ENCODE measurements at regions not wholly inside any gene's neighbourhood (a gene's known extent, or its start where the extent isn't known, plus 50 kb on each side); places are given as distances from the start of the nearest gene placed in this dataset.

DNA sequence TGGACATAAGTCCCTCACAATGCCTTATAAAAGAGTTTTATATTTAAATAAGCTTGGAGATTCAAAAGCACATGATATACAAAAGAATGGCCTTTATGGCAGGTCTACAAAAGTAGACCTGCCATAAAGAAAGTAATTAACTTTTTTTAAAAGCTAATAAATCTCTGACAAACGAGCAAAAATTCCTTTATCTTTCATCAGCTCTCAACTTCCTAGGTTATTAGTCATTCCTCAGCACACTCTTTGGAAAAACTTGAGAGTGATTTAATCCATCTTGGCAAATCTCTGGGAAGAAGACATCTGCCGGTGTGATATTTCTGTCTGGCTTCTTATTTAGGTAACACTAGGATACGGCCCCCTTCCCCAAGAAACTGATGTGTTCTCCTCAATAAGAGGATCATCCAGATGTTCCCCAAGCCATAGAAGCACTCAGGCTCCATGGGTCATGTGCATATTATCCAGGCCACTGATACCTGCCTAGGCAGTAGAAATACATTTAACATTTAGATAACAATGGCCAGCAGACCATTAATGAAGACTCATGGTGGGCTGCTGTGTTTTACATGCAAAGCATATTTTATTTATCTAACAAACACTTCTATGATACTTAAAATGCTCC lies 372.7 kb downstream of the LIG4 start:
- no peak for TF ChIP-seq YY1 (IDR thresholded peaks at IDR 0.05; ENCODE audit: low read depth)
- peak; percentile 44; the same call in 1 of the 2 replicates for TF ChIP-seq POLR2AphosphoS5 (IDR thresholded peaks at IDR 0.05; ENCODE audit: low read depth, low read length)
- no peak for TF ChIP-seq RAD21 (IDR thresholded peaks at IDR 0.05; ENCODE audit: low read length)
- TF ChIP-seq TEAD4 (IDR thresholded peaks at IDR 0.05; ENCODE audit: borderline replicate concordance, insufficient read depth): peak; percentile 78; the same call in 1 of the 2 replicates
- TF ChIP-seq, protein P1, sequence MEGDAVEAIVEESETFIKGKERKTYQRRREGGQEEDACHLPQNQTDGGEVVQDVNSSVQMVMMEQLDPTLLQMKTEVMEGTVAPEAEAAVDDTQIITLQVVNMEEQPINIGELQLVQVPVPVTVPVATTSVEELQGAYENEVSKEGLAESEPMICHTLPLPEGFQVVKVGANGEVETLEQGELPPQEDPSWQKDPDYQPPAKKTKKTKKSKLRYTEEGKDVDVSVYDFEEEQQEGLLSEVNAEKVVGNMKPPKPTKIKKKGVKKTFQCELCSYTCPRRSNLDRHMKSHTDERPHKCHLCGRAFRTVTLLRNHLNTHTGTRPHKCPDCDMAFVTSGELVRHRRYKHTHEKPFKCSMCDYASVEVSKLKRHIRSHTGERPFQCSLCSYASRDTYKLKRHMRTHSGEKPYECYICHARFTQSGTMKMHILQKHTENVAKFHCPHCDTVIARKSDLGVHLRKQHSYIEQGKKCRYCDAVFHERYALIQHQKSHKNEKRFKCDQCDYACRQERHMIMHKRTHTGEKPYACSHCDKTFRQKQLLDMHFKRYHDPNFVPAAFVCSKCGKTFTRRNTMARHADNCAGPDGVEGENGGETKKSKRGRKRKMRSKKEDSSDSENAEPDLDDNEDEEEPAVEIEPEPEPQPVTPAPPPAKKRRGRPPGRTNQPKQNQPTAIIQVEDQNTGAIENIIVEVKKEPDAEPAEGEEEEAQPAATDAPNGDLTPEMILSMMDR (IDR thresholded peaks at IDR 0.05): no peak
- peak; percentile 90 for TF ChIP-seq TCF12 (IDR thresholded peaks at IDR 0.05)
- TF ChIP-seq, protein P2, sequence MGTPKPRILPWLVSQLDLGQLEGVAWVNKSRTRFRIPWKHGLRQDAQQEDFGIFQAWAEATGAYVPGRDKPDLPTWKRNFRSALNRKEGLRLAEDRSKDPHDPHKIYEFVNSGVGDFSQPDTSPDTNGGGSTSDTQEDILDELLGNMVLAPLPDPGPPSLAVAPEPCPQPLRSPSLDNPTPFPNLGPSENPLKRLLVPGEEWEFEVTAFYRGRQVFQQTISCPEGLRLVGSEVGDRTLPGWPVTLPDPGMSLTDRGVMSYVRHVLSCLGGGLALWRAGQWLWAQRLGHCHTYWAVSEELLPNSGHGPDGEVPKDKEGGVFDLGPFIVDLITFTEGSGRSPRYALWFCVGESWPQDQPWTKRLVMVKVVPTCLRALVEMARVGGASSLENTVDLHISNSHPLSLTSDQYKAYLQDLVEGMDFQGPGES (IDR thresholded peaks at IDR 0.05; ENCODE audit: low read depth, low read length): no peak
